ENCODE measurements at regions not wholly inside any gene's neighbourhood (a gene's known extent, or its start where the extent isn't known, plus 50 kb on each side); places are given as distances from the start of the nearest gene placed in this dataset.

- DNase-seq: no peak
Observed at GRCh38 chr20:19807946-19808330, 49.9 kb downstream of the RIN2 start.

DNA sequence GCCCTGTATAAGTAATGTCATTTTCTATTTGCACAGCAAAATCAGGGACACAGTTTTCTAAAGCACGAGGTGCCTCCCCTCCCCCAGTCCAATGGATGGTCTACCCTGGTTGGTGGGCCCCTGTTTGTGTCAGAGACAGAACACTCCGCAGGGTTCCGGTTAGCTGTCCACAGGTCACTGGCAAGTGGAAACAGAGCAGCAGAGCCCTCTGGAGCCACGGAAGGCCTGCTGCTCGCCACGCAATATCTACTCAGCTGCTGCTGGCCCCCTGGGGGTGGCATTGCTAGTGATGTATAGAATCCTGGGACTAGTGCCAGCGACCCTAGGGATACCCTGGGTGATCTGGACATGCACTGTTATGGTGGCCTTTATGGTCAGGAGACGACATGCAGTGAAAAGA is 50.4 kb downstream of the RIN2 start:
- no peak for DNase-seq

DNA sequence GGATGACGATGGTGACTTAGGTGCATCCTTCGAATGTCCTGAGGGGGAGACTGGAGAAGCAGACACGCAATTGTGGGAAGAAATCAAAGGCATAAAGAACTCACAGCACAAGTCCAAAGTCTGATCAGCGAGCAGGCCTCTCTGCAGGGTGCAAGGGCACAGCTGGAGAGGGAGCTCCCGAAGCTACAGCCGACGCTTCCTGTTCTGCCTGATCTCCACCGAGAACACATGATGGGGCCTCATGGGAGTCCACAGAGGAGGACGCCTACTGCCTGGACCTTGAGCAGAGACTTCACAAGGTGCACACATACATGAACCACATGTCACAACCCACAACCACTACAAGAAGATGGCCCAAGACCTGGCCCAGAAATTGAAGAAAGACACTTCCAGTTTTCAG is 51.4 kb downstream of the RIN2 start:
- DNase-seq: no peak

DNA sequence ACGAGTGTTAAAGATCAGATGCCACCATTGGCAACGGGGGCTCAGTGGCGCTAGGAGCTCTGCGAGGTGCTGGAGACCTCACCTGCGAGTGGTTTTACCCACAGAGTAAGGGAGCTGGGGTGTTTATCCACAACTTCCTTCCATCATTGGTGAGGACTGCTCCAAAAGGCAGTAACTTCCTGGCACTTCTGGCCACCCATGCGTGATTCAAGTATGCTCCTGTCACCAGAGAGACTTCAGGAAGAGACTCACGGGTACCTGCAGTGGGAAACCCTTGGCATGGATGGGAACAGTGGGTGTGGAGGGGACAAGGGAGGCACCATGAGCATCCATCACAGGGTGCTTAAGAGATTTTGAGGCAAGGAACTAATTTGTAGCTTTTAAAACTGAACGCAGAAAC is 53.2 kb downstream of the RIN2 start:
- DNase-seq: no peak

DNA sequence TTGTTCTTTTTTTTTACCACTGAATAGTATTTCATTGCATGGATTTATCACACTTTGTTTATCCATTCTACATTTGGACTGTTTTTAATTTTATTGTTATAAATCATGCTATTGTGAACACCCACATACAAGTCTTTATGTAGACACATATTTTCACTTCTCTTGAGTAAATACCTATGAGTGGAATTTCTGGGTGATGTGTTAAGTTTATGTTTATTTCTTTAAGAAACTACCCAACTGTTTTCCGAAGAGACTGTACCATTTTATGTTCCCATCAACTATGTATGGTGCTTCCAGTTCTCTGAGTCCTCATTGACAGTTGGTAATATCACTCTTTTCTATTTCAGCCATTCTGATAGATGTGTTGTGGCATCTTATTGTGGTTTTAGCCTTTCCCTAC is 54.0 kb downstream of the RIN2 start:
- DNase-seq: no peak

DNA sequence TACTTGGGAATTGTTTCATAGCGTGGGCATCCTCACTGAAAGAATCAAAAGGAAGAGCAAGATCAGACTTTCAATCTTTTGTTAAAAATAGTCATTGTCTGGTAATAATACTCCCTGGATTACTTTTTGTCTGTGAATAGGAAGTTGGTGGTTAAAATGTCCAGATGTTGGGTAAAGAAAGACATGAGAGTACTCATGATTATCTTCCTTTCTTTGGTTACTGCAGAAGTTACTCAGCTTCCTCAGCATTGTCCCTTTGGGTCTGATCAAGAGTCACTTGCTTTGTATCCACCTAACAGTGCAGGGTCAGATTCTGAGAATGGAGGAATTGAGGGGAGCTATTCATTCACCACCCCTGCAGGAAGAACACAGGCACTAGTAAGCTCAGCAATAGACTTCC is 54.6 kb downstream of the RIN2 start:
- DNase-seq: no peak

GRCh38 chr20:19813846-19814640 is 56.0 kb downstream of the RIN2 start:
- DNase-seq: no peak

DNA sequence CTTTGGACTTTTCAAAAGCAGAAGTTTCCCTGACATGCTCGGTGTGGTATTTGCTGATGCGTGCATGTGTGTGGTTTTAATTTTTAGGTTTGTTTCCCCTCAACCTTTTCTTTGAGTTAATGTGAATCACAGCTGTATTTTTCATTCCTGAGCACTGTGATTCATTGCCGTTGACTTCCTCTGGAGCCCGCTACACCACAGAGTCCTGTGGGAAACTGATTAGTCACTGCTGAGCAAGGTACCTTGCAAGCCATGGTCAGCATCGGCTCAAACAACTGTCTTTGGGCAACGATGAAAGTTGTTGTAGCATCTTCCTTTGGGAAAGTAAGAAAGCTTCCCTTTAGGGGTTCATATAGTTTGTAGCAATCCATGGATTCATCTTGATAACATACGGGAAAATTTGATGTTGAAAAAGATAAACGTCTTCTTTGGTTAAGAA is 57.5 kb downstream of the RIN2 start:
- DNase-seq: no peak

DNA sequence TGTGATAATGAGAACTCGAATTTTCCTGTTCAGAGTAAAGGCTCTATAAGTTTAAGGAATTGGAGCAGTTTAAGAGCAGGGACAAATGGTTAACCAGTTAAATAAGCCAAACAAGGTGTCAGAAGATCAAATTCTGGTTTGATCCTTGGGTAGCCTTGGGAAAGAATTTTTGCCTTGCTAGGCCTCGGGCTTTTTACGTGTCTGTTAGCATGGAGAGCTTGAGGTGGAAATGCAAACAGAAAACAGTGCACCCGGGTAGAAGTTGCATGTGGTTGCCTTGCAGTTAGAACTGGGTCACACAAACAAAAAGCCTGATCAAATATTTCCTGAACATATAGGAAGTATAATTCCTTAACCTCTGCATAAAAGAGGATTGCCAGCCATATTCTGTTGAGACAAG is 58.3 kb downstream of the RIN2 start:
- no peak for DNase-seq

DNA sequence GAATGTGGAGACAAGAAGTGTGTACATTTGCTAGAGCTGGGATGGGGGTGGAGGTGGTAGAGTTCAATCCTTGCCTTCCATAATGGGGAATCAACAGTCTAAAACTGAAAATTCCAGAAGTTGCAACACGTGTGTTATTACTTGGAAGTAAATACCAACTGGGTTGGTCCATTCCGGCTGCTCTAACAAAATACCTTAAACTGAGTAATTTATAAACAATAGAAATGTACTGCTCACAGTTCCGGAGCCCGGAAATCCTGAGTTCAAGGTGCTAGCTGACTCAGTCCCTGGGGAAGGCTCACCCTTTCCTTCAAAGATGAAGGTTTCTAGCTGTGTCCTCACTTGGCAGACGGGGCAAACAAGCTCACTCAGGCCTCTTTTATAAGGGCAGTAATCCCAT is 59.0 kb downstream of the RIN2 start:
- DNase-seq: no peak

- no peak for DNase-seq
Observed at GRCh38 chr20:19819149-19819548, 61.1 kb downstream of the RIN2 start.

DNA sequence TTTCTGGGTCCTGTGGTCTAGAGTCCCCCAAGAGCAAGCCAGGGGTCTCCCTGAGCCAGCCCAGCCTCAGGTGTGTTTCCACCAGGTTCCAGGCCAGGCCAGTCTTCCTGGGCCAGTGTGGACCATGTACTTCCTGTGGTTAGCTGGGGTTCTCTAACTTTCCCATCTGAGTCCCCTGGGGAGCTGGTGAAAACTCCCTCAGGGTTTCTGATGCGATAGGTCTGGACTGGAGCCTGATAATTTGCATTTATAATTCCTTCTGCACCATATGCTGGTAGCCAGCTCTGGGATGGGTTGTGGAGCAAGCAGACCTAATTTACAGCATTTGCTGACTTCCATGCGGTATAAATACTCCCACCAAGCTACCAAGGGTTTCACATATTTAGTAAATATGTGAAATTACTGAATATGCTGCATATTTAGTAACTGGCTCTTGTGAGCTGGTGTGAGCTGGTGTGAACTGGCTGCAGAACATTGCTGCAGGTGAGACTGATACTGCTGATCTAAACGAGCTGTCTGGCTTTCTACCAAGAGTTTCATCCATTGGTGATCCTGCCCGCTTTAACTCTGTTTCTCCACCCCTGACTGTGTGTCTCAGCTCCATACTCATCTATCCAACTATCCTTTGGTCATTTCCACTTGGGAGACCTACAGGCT is 62.6 kb downstream of the RIN2 start:
- no peak for DNase-seq

DNA sequence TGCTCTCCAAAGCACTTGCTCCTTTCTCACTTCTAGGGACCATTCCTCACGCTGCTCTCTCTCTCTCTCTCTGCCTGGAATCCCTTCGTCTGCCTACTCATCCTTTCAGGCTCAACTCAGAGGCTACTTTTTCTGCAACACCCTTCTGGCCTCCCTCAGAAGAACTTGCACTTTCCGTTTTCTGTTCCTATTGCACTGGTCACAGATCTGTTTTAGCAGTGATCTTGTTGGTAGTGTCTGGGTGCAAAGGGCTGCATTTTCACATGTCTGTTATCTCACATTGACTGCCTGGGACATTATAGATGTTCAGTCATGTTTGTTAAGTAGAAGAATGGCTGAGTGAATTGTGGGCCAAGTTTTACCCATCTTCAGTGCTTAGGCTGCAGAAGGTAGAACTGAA is 63.5 kb downstream of the RIN2 start:
- DNase-seq: no peak

- no peak for DNase-seq
Observed at GRCh38 chr20:19823216-19823615, 65.2 kb downstream of the RIN2 start.

DNA sequence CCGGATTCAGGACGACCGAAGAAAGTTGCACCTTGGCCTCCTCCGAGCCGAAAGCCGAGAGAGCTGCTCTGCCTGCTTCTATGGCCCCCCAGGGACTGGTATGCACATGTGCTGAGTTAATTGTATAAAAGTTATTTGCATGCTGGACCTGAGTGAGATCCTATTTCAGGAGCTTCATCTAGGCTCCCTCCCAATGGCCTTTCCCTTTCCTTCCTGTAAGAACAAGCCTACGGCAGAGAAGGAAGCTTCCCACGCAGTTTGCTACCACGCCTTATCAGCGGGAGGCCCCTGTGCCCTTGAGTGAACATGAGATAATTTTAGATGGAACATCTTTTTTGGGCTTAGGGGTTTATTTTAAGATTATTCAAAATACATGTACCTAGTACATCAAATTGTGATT is 65.9 kb downstream of the RIN2 start:
- no peak for DNase-seq

DNA sequence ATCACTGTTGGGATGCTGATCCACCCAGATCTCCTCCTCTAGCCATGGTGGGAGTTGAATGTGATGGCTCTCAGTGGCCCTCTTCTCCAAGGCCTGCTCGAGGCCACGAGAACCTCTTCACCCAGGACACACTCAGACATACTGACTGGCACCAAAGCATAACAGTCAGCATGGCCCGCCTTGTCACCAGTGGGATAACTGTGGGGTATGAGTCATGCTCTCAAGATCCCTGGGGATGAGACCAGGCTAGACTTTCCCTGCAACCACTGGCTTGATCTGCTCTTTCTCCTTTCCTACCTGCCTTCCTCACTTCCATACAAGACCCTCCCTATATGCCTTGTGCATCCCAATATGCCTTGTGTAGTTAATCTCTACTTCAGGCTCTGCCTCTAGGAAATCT is 66.8 kb downstream of the RIN2 start:
- no peak for DNase-seq

DNA sequence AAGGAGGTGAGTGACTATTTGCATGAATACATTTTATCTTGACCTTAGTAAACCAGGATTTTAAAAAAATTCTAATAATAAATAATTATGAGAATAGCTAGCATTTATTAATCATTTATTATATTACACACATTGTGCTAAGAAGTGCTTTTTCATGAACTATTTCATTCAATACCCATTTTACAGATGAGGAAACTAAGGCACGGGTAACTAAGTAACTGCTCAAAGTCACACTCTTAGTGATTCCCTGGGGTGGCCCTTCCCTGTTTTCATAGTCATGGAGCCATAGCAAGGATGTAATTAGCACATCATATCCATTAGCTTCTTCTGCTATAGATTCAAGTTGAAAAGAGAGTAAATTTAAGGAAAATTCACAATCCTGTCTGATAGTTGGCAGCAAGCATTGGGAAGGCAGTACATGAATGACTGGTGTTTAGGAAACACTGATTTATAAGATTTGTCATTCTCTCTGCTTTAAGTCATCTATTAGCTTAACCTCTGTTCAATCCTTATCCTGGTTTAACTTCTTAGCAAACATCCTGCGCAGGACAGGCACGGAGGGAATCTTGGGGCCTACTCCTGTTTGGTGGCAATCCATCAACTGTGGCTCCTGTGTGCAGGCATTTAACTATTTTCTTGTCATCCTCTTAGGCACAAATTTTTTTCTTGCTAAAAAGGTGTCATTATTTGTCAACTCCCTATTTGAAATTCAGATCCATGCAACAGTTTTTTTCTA is 68.3 kb downstream of the RIN2 start:
- DNase-seq: no peak

DNA sequence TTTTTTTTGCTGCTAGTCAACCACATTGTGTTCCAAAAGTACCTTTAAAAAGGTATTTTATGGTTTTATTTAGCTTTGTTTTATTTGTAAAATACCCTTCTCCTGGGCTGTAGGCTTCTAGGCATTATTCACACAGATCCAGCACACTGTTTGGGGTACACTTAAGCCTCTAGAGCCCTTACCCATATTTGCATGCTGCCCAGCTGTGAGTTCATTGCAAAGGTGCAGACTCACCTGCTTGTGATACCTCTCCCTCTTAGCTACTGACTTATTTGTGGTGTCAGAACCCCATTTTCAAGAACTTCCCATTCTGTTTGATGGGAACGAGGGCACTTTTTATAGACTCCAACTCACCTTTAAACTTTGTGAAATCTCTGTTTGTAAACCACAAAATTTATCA is 69.8 kb downstream of the RIN2 start:
- DNase-seq: no peak

- DNase-seq: peak; percentile 45
Observed at GRCh38 chr20:19828232-19828631, 70.2 kb downstream of the RIN2 start.

GRCh38 chr20:19830211-19830785 is 72.2 kb downstream of the RIN2 start:
- no peak for DNase-seq

DNA sequence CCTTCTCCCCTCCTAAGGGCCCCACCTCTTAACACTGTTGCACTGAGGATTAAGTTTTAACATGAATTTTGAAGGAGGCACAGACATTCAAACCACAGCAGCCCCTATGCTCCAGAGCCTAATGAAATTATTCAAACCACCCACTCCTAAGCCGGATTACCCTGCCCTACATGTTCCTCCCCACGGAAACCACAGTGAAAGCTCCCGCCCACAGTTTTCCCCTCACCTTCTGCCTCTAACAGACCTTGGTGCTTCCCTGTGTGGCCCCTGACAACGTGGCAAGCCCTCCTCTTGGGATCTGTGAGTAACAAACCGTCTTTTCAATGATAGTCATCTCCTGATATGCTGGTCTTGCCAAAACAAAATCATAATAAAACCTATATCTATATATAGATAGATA is 74.8 kb downstream of the RIN2 start:
- DNase-seq: no peak

DNA sequence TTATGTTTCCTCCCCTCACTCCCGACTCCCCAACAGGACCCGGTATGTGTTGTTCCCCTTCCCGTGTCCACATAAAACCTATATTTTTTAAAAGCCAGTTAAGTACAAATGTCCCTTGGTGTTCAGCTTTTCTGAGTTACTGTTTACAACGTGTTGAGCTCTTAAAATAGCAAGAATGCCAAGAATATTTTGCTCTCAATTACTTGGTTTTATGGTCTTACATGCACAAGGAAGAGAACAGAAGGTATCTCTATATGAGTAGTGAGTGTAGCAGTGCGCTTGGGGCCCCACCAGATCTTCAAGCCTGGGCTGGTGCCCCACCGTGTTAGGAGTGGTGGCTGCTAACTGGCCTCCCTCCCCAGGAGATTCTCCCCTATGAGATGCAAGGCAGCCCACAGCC is 75.3 kb downstream of the RIN2 start:
- DNase-seq: no peak

DNA sequence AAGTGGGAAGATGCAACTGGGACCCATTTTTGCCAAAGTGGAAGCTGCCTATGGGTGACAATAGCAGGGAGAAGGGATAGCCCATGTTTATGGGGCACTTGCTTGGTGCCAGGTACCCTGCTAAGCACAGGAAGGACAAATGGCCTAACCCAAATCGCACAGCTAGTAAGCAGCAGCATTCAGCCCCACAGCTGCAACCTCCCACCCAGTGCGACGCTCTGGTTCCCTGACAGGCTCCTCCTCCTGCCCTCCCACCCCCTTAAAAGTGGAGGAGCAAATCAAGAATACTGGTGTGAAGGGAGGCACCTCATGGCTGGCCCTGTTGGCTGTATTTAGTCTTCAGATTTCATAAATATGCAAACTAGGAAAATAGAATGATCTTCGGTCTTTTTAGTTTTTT is 76.2 kb downstream of the RIN2 start:
- DNase-seq: no peak

DNA sequence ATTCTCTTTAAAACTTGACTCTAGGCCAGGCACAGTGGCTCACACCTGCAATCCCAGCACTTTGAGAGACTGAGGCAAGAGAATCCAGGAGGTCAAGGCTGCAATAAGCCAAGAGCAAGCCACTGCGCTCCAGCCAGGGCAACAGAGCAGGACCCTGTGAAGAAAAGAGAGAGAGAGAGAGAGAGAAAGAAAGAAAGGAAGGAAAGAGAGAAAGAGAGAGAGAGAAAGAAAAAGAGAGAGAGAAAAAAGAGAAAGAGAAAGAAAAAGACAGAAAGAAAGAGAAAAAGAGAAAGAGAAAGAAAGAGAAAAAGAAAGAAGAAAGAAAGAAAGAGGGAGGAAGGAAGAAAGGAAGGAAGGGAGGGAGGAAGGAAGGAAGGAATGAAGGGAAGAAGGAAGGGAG is 76.7 kb downstream of the RIN2 start:
- DNase-seq: no peak
